Activated CD4-positive, alpha-beta memory T cell treated with anti-CD3 and anti-CD28 coated beads, Interleukin-2, amount 10 ng/mL, durations not matched to agents 7 days and 5 days (primary cell): ENCODE measurements at regions not wholly inside any gene's neighbourhood (a gene's known extent, or its start where the extent isn't known, plus 50 kb on each side); places are given as distances from the start of the nearest gene placed in this dataset.

Experiments
- CTCF ChIA-PET: fragments of 350-600 bp; sonication (Branson Sonifier 250); formaldehyde crosslinking; loops from one replicate; lab custom pipeline; 2021; ENCODE audit warnings: antibody characterized with exemption, inconsistent platforms; lab: Charles Lee
- POLR2A ChIA-PET: fragments of 350-600 bp; sonication (Branson Sonifier 250); formaldehyde crosslinking; loops from one replicate; lab custom pipeline; 2021; ENCODE audit warnings: antibody characterized with exemption; lab: Charles Lee
- DNase-seq: peaks from one replicate; pipeline ENCODE4 v3.0.0-alpha.2; 2020
- H3K27ac Mint-ChIP-seq: one replicate; pipeline ENCODE4 v1.8.0; 2021; ENCODE audit warnings: mild to moderate bottlenecking, mixed read lengths
- H3K27me3 Mint-ChIP-seq: one replicate; pipeline ENCODE4 v1.8.0; 2021; ENCODE audit warnings: mixed read lengths
- H3K36me3 Mint-ChIP-seq: one replicate; pipeline ENCODE4 v1.8.0; 2021; ENCODE audit warnings: low read depth, mixed read lengths
- H3K4me1 Mint-ChIP-seq: one replicate; pipeline ENCODE4 v1.8.0; 2021; ENCODE audit warnings: mixed read lengths
- H3K4me3 Mint-ChIP-seq: one replicate; pipeline ENCODE4 v1.8.0; 2021; ENCODE audit warnings: mild to moderate bottlenecking, mixed read lengths
- H3K9me3 Mint-ChIP-seq: one replicate; pipeline ENCODE4 v1.8.0; 2021; ENCODE audit warnings: mixed read lengths

- Mint-ChIP-seq H3K4me1 (no peaks in the 10 kb centered on the region), H3K27me3 (peaks cover 29% of the 10 kb centered on the region), H3K27ac (no peak overlapping the region), H3K36me3 (no peaks in the 10 kb centered on the region), H3K4me3 (no peak overlapping the region), H3K9me3 (no peaks in the 10 kb centered on the region)
- ChIA-PET POLR2A (no interaction called here), CTCF (interaction anchor here (0.6 to 0.7 kb wide), 2 partner anchors 75 to 364 kb away, joined by 3 to 6 read pairs; no protein-coding TSS in a partner anchor)
- DNase-seq = no peak
Measured at GRCh38 chr11:43589601-43590250, 90.8 kb upstream of the HSD17B12 start.

- no peak for DNase-seq
- CTCF ChIA-PET = no interaction called here
- H3K36me3 Mint-ChIP-seq = no peaks in the 10 kb centered on the region
- no peaks in the 10 kb centered on the region for H3K9me3 Mint-ChIP-seq
- H3K4me3 Mint-ChIP-seq = no peak overlapping the region
- H3K4me1 Mint-ChIP-seq = no peaks in the 10 kb centered on the region
- H3K27ac Mint-ChIP-seq = no peak overlapping the region
- H3K27me3 Mint-ChIP-seq = peaks cover 21% of the 10 kb centered on the region
- POLR2A ChIA-PET = no interaction called here
Measured at GRCh38 chr11:43601511-43601910, 79.0 kb upstream of the HSD17B12 start.

GRCh38 chr11:43602670-43603069 is 77.9 kb upstream of the HSD17B12 start:
- Mint-ChIP-seq H3K36me3 (no peaks in the 10 kb centered on the region), H3K27me3 (peaks cover 16% of the 10 kb centered on the region), H3K27ac (no peak overlapping the region), H3K4me1 (no peaks in the 10 kb centered on the region), H3K9me3 (no peaks in the 10 kb centered on the region), H3K4me3 (no peak overlapping the region)
- CTCF ChIA-PET = no interaction called here
- POLR2A ChIA-PET = no interaction called here
- DNase-seq = no peak

GRCh38 chr11:43614214-43614613 is 66.3 kb upstream of the HSD17B12 start:
- Mint-ChIP-seq H3K27me3 (peaks cover 14% of the 10 kb centered on the region), H3K9me3 (peaks cover 12% of the 10 kb centered on the region)

GRCh38 chr11:43619863-43620505 is 60.6 kb upstream of the HSD17B12 start:
- H3K4me1 Mint-ChIP-seq = no peaks in the 10 kb centered on the region
- H3K4me3 Mint-ChIP-seq = no peak overlapping the region
- DNase-seq = no peak
- H3K27me3 Mint-ChIP-seq = peaks cover 20% of the 10 kb centered on the region
- CTCF ChIA-PET = no interaction called here
- H3K9me3 Mint-ChIP-seq = peaks cover 3% of the 10 kb centered on the region
- H3K27ac Mint-ChIP-seq = no peak overlapping the region
- H3K36me3 Mint-ChIP-seq = no peaks in the 10 kb centered on the region
- POLR2A ChIA-PET = no interaction called here

More at GRCh38 chr11:43614214-43614613, 66.3 kb upstream of the HSD17B12 start:
- Mint-ChIP-seq H3K4me3 (no peak overlapping the region), H3K36me3 (no peaks in the 10 kb centered on the region), H3K4me1 (no peaks in the 10 kb centered on the region), H3K27ac (no peak overlapping the region)
- ChIA-PET POLR2A (no interaction called here), CTCF (no interaction called here)
- no peak for DNase-seq

GRCh38 chr11:43626798-43627197 is 53.7 kb upstream of the HSD17B12 start:
- no peak overlapping the region for H3K27ac Mint-ChIP-seq
- ChIA-PET POLR2A (no interaction called here), CTCF (no interaction called here)
- DNase-seq = no peak
- no peaks in the 10 kb centered on the region for H3K4me1 Mint-ChIP-seq
- no peaks in the 10 kb centered on the region for H3K36me3 Mint-ChIP-seq
- no peak overlapping the region for H3K4me3 Mint-ChIP-seq
- peaks cover 35% of the 10 kb centered on the region for H3K27me3 Mint-ChIP-seq
- H3K9me3 Mint-ChIP-seq = no peaks in the 10 kb centered on the region
